ENCODE measurements at regions not wholly inside any gene's neighbourhood (a gene's known extent, or its start where the extent isn't known, plus 50 kb on each side); places are given as distances from the start of the nearest gene placed in this dataset.

- Histone ChIP-seq H3K27me3 (ENCODE audit: control insufficient read depth, insufficient read depth, low read length) (no peaks in the 10 kb centered on the region; the same call in 1 of the 2 replicates), H3K9me3 (ENCODE audit: control insufficient read depth, insufficient read depth, low read length) (no peaks in the 10 kb centered on the region), H3K27ac (ENCODE audit: low read length) (no peak overlapping the region), H3K4me1 (ENCODE audit: control insufficient read depth, insufficient read depth, low read length) (no peaks in the 10 kb centered on the region), H3K4me3 (ENCODE audit: low read length) (no peak overlapping the region), H3K36me3 (ENCODE audit: control insufficient read depth, insufficient read depth, low read length) (no peaks in the 10 kb centered on the region)
- no peak for DNase-seq (ENCODE audit: low read depth, low spot score)
- WGBS (ENCODE audit: insufficient coverage, insufficient read length) = no CpG with 5 or more reads among the region's 4 CpGs
Measured at GRCh38 chr13:26834646-26835045, 74.1 kb upstream of the GPR12 start.

GRCh38 chr13:26831336-26831908 is 70.8 kb upstream of the GPR12 start:
- WGBS (ENCODE audit: insufficient coverage, insufficient read length) = no CpG with 5 or more reads among the region's 6 CpGs
- no peak for DNase-seq (ENCODE audit: low read depth, low spot score)
- H3K27ac ChIP-seq (ENCODE audit: low read length) = no peak overlapping the region

DNA sequence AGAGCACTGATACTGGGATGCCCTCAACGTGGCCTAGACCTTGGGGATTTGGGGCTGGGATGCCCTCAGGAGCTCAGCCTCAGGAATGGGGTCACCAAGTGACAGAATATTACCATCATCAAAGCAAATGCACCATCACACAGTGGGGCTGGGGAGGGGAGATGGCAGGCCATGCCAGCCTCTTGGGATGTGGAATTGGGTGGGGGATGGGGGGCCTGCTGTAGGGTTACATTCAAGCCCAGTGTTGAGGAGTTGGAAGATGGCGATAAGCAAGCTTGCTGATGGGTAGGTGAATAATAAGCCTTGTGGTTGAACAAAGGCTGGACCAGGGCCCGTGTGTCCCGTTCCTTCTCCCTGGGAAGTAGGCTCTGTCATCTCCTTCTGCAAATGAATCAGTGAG is 69.1 kb upstream of the GPR12 start:
- no CpG with 5 or more reads among the region's 4 CpGs for WGBS (ENCODE audit: insufficient coverage, insufficient read length)
- no peaks in the 10 kb centered on the region for H3K9me3 ChIP-seq (ENCODE audit: control insufficient read depth, insufficient read depth, low read length)
- H3K36me3 ChIP-seq (ENCODE audit: control insufficient read depth, insufficient read depth, low read length) = no peaks in the 10 kb centered on the region
- no peak overlapping the region for H3K4me3 ChIP-seq (ENCODE audit: low read length)
- H3K27me3 ChIP-seq (ENCODE audit: control insufficient read depth, insufficient read depth, low read length) = no peaks in the 10 kb centered on the region; the same call in 1 of the 2 replicates
- H3K4me1 ChIP-seq (ENCODE audit: control insufficient read depth, insufficient read depth, low read length) = no peaks in the 10 kb centered on the region
- H3K27ac ChIP-seq (ENCODE audit: low read length) = no peak overlapping the region
- no peak for DNase-seq (ENCODE audit: low read depth, low spot score)

More at GRCh38 chr13:26831336-26831908, 70.8 kb upstream of the GPR12 start:
- Histone ChIP-seq H3K4me1 (ENCODE audit: control insufficient read depth, insufficient read depth, low read length) (no peaks in the 10 kb centered on the region), H3K9me3 (ENCODE audit: control insufficient read depth, insufficient read depth, low read length) (no peaks in the 10 kb centered on the region), H3K4me3 (ENCODE audit: low read length) (no peak overlapping the region), H3K27me3 (ENCODE audit: control insufficient read depth, insufficient read depth, low read length) (no peaks in the 10 kb centered on the region; the same call in 1 of the 2 replicates), H3K36me3 (ENCODE audit: control insufficient read depth, insufficient read depth, low read length) (no peaks in the 10 kb centered on the region)

DNA sequence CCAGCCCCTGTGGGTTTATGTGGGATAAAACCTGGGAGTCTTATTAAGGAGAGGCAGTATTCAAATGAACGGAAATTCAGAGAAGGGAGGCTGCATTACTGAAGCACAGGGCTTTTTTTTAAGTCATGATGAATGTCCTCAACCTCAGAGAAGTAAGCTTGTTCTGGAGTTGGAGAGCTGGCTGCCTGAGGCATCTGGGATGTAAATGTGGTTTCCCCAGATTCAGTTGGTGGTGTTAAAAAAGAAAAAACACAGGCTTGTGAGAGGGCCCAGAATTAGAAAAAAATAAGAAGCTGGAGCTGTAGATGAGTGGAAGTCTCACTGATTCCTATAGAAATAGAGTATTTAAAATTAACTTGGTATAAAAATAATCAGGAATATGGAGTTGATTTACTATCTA is 64.0 kb upstream of the GPR12 start:
- no peaks in the 10 kb centered on the region for H3K36me3 ChIP-seq (ENCODE audit: control insufficient read depth, insufficient read depth, low read length)
- H3K9me3 ChIP-seq (ENCODE audit: control insufficient read depth, insufficient read depth, low read length) = no peaks in the 10 kb centered on the region
- no peak for DNase-seq (ENCODE audit: low read depth, low spot score)
- no peak overlapping the region for H3K4me3 ChIP-seq (ENCODE audit: low read length)
- no peaks in the 10 kb centered on the region for H3K27me3 ChIP-seq (ENCODE audit: control insufficient read depth, insufficient read depth, low read length)
- H3K4me1 ChIP-seq (ENCODE audit: control insufficient read depth, insufficient read depth, low read length) = no peaks in the 10 kb centered on the region
- no CpG with 5 or more reads among the region's 1 CpG for WGBS (ENCODE audit: insufficient coverage, insufficient read length)
- no peak overlapping the region for H3K27ac ChIP-seq (ENCODE audit: low read length)

GRCh38 chr13:26822146-26822545 is 61.6 kb upstream of the GPR12 start:
- H3K36me3 ChIP-seq (ENCODE audit: control insufficient read depth, insufficient read depth, low read length) = no peaks in the 10 kb centered on the region
- H3K4me1 ChIP-seq (ENCODE audit: control insufficient read depth, insufficient read depth, low read length) = no peaks in the 10 kb centered on the region
- DNase-seq (ENCODE audit: low read depth, low spot score) = no peak
- no peaks in the 10 kb centered on the region for H3K9me3 ChIP-seq (ENCODE audit: control insufficient read depth, insufficient read depth, low read length)
- no peaks in the 10 kb centered on the region for H3K27me3 ChIP-seq (ENCODE audit: control insufficient read depth, insufficient read depth, low read length)
- no peak overlapping the region for H3K27ac ChIP-seq (ENCODE audit: low read length)
- H3K4me3 ChIP-seq (ENCODE audit: low read length) = no peak overlapping the region

DNA sequence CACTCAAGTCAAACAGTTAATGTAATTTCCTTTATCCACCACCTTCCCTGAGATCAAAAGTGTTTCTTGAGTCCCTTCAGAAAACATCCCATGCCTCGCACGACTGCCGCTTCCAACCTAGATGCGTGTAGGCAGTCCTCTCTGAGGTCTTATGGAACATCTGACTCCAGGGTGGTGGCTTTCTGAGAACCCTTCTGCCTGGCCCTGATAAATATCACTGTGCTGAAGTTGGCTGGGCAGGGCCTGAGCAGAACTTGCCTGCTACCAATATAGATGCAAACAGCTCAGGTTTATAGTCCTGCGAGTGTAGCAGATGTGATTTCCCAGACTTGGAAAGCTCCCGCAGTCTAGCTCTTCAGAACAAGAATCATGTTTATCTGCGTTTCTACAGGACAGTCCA is 61.1 kb upstream of the GPR12 start:
- Histone ChIP-seq H3K27me3 (ENCODE audit: control insufficient read depth, insufficient read depth, low read length) (no peaks in the 10 kb centered on the region), H3K4me1 (ENCODE audit: control insufficient read depth, insufficient read depth, low read length) (no peaks in the 10 kb centered on the region), H3K9me3 (ENCODE audit: control insufficient read depth, insufficient read depth, low read length) (no peaks in the 10 kb centered on the region), H3K4me3 (ENCODE audit: low read length) (no peak overlapping the region), H3K36me3 (ENCODE audit: control insufficient read depth, insufficient read depth, low read length) (no peaks in the 10 kb centered on the region), H3K27ac (ENCODE audit: low read length) (no peak overlapping the region)
- no CpG with 5 or more reads among the region's 7 CpGs for WGBS (ENCODE audit: insufficient coverage, insufficient read length)
- no peak for DNase-seq (ENCODE audit: low read depth, low spot score)

- no peak overlapping the region for H3K27ac ChIP-seq (ENCODE audit: low read length)
- WGBS (ENCODE audit: insufficient coverage, insufficient read length) = no CpG with 5 or more reads among the region's 4 CpGs
- DNase-seq (ENCODE audit: low read depth, low spot score) = no peak
Measured at GRCh38 chr13:26820871-26821270, 60.3 kb upstream of the GPR12 start.

GRCh38 chr13:26819046-26819445 is 58.5 kb upstream of the GPR12 start:
- H3K27ac ChIP-seq (ENCODE audit: low read length) = no peak overlapping the region
- no peak overlapping the region for H3K4me3 ChIP-seq (ENCODE audit: low read length)
- WGBS (ENCODE audit: insufficient coverage, insufficient read length) = no CpG with 5 or more reads among the region's 3 CpGs
- H3K27me3 ChIP-seq (ENCODE audit: control insufficient read depth, insufficient read depth, low read length) = no peaks in the 10 kb centered on the region
- no peaks in the 10 kb centered on the region for H3K4me1 ChIP-seq (ENCODE audit: control insufficient read depth, insufficient read depth, low read length)
- no peaks in the 10 kb centered on the region for H3K36me3 ChIP-seq (ENCODE audit: control insufficient read depth, insufficient read depth, low read length)
- H3K9me3 ChIP-seq (ENCODE audit: control insufficient read depth, insufficient read depth, low read length) = no peaks in the 10 kb centered on the region
- no peak for DNase-seq (ENCODE audit: low read depth, low spot score)

More at GRCh38 chr13:26820871-26821270, 60.3 kb upstream of the GPR12 start:
- Histone ChIP-seq H3K27me3 (ENCODE audit: control insufficient read depth, insufficient read depth, low read length) (no peaks in the 10 kb centered on the region), H3K9me3 (ENCODE audit: control insufficient read depth, insufficient read depth, low read length) (no peaks in the 10 kb centered on the region), H3K4me3 (ENCODE audit: low read length) (no peak overlapping the region), H3K36me3 (ENCODE audit: control insufficient read depth, insufficient read depth, low read length) (no peaks in the 10 kb centered on the region), H3K4me1 (ENCODE audit: control insufficient read depth, insufficient read depth, low read length) (no peaks in the 10 kb centered on the region)

DNA sequence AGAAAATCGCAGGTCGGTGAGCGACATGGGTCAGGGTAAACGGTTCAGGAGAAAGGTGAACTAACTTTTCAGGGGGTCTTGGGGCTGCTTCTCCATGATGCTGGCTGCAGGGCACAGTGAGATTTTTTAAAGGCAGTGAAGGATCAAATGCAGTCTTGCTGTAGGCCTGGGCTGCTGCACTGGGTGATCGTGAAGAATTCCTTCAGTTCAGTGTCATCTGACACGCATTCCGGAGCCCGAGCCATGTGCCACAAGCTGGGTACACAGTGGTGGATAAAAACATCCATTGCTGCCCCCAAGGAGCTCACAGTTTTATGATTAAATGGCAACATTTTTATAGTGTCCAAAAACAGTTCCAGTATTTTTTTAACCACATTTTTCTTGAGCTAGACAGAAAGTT is 56.3 kb upstream of the GPR12 start:
- WGBS (ENCODE audit: insufficient coverage, insufficient read length) = no CpG with 5 or more reads among the region's 8 CpGs

DNA sequence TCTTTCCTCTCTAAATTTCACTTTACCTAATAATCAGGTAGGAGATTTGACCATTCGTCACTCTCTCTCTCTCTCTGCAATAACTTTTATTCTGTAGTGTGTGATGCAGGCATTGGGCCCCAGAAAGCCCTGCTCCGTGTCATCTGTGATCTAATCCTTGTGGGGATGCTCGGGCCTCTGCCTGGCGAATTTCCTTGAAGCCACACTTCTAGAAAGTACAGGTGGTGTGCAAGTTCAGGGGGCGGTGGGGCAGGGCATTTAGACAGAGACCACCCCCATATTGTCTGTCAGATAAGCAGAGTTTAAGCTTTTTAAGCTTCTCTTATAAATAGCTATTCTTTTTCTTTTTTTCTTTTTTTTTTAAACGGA is 53.4 kb upstream of the GPR12 start:
- Histone ChIP-seq H3K4me3 (ENCODE audit: low read length) (no peak overlapping the region), H3K27me3 (ENCODE audit: control insufficient read depth, insufficient read depth, low read length) (no peaks in the 10 kb centered on the region), H3K9me3 (ENCODE audit: control insufficient read depth, insufficient read depth, low read length) (no peaks in the 10 kb centered on the region), H3K36me3 (ENCODE audit: control insufficient read depth, insufficient read depth, low read length) (no peaks in the 10 kb centered on the region), H3K27ac (ENCODE audit: low read length) (no peak overlapping the region), H3K4me1 (ENCODE audit: control insufficient read depth, insufficient read depth, low read length) (peaks cover 3% of the 10 kb centered on the region)
- WGBS (ENCODE audit: insufficient coverage, insufficient read length) = no CpG with 5 or more reads among the region's 6 CpGs
- no peak for DNase-seq (ENCODE audit: low read depth, low spot score)

More for the DNA sequence above, 56.3 kb upstream of the GPR12 start:
- H3K27me3 ChIP-seq (ENCODE audit: control insufficient read depth, insufficient read depth, low read length) = no peaks in the 10 kb centered on the region
- no peak for DNase-seq (ENCODE audit: low read depth, low spot score)
- no peaks in the 10 kb centered on the region for H3K36me3 ChIP-seq (ENCODE audit: control insufficient read depth, insufficient read depth, low read length)
- H3K4me3 ChIP-seq (ENCODE audit: low read length) = no peak overlapping the region
- H3K27ac ChIP-seq (ENCODE audit: low read length) = no peak overlapping the region
- H3K4me1 ChIP-seq (ENCODE audit: control insufficient read depth, insufficient read depth, low read length) = no peaks in the 10 kb centered on the region
- no peaks in the 10 kb centered on the region for H3K9me3 ChIP-seq (ENCODE audit: control insufficient read depth, insufficient read depth, low read length)

GRCh38 chr13:26813321-26813979 is 52.9 kb upstream of the GPR12 start:
- Histone ChIP-seq H3K36me3 (ENCODE audit: control insufficient read depth, insufficient read depth, low read length) (no peaks in the 10 kb centered on the region), H3K4me1 (ENCODE audit: control insufficient read depth, insufficient read depth, low read length) (peaks cover 3% of the 10 kb centered on the region), H3K9me3 (ENCODE audit: control insufficient read depth, insufficient read depth, low read length) (no peaks in the 10 kb centered on the region), H3K27me3 (ENCODE audit: control insufficient read depth, insufficient read depth, low read length) (no peaks in the 10 kb centered on the region), H3K4me3 (ENCODE audit: low read length) (no peak overlapping the region), H3K27ac (ENCODE audit: low read length) (no peak overlapping the region)
- DNase-seq (ENCODE audit: low read depth, low spot score) = no peak
- WGBS (ENCODE audit: insufficient coverage, insufficient read length) = 100% methylated on average over 1 of the region's 10 CpGs

Measured in iPS DF 6.9 (cell line).